GM19372 (cell line): ENCODE measurements at regions not wholly inside any gene's neighbourhood (a gene's known extent, or its start where the extent isn't known, plus 50 kb on each side); places are given as distances from the start of the nearest gene placed in this dataset.

Source experiments
- ATAC-seq: cut with Tn5 transposase; IDR thresholded peaks from one replicate; pipeline ENCODE4 v1.9.1; 2021; ENCODE audit warnings: mild to moderate bottlenecking, low read depth, moderate library complexity; ENCODE audit not compliant: unreplicated experiment

GRCh38 chr5:109944461-109944860 lies 254.7 kb downstream of the MAN2A1 start:
- ATAC-seq = no peak

DNA sequence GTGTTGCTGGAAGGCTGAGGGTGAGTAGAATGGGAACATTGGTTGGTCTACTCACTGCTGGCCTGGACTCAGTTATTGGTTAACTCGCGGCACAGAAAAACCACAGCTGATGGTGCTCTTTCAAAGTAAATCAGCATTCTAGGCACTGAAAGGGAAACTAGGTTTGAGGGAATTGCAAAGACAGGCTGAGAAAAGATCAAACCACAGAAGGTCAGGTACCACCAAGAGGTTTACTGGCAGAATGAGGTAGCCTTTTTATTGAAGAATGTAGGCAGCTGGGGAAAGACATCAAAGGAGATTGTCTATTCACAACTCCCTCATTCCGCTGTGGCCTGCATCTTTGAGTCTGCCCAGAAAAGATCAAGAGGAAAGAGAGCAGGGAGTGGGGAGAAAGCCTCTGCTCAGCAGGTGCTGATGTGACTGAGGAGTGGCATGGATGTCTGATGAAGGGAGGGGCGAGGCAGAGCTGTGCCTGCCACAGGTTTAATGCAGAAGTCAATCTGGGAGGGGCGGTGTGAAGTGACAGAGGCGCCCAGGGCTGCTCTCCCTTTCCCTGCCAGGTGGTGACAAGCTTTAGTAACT lies 255.5 kb downstream of the MAN2A1 start:
- no peak for ATAC-seq

DNA sequence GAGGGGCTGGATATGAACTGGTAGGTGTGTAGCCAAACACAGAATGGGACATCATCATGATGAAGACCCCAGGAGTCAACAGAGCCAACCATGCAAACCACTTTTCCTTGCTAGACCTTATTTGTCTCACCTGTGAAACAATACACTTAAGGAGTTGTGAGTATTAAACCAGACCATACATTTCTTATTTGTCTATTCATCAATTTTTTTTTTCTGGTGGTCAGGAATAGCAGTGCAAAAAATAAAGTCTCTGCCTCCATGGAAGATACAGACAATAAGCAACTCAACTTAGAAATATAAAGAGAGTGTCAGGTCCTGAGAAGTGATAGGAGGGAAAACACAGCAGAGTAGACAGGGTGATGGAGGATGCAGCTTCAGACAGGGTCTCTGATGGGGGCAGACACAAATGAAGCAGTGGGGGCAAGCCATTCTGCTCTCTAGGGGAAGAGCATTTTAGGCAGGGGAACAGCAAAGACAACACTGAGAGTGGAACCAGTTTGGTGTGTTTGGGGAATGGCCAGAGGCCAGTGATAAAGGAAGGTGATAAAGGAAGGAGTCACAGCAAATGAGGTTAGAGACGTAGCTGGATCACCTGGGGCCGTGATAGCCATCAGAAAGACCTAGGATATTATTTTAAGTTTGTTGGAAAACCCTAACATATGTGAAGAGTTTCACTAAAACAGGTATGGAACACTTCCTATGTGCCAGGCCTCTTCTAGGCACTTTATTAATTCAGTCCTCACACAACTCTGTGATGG lies 256.2 kb downstream of the MAN2A1 start:
- ATAC-seq = no peak

- ATAC-seq = no peak
Measured at GRCh38 chr5:109946610-109947009, 256.9 kb downstream of the MAN2A1 start.

- no peak for ATAC-seq
Measured at GRCh38 chr5:109947667-109948066, 257.9 kb downstream of the MAN2A1 start.

- ATAC-seq = no peak
Measured at GRCh38 chr5:109950634-109951033, 260.9 kb downstream of the MAN2A1 start.

DNA sequence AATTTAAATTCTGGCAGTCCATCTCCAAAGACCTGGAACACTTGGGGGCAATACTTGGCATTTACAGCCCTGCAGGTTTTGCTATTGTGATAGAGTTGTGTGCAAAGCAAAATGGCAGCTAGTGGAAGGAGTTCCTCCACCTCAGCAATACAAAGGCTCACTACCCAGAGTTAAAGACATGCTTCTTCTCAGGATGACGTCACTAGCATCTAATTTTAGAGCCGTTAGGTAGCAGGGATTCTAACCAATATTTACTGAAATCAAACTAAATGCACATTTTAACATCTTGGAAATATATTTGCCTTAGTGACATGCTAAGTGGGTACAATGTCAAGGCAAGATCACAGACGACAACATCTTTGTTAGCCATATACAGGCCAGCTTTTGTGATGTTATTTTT lies 261.6 kb downstream of the MAN2A1 start:
- ATAC-seq = no peak

GRCh38 chr5:109951758-109952157 lies 262.0 kb downstream of the MAN2A1 start:
- ATAC-seq = no peak

DNA sequence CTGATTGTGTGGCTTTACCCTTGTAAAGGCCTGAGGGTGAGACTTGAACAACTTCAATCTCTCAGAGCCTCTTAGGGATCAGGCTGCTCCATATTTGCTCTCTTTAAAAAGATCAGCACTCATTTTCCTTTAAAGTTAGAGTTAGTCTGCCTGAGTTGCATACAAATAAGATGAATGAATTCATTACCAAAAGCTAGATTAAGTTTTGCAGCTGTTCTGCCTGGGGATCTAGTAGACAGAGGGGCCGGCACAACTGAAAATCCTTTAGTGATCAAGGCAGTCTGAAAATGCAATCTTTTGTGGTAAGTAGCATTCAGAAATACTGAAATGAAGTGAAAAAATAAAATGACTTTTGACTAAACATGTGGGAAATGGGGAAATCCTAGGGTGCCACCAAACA lies 264.0 kb downstream of the MAN2A1 start:
- no peak for ATAC-seq

DNA sequence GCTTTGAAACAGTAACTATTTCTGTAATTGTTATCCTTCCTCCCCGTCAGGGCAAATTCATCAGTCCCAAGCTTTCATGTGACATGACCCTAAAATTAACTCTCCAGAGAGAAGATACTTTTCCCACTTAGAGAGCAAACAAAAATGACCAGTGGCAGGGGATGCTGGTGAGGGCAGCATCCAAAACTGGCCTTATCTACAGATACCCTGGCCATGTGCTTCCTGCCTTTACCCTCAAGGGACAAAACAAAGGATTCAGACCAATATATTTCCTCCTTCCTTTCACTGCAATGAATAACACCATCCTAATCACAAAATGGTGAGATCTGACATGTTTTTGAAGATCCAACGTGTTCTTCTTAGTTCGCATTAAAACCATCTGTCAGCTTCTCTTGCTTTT lies 267.2 kb downstream of the MAN2A1 start:
- no peak for ATAC-seq

- no peak for ATAC-seq
Measured at GRCh38 chr5:109958082-109958481, 268.4 kb downstream of the MAN2A1 start.

DNA sequence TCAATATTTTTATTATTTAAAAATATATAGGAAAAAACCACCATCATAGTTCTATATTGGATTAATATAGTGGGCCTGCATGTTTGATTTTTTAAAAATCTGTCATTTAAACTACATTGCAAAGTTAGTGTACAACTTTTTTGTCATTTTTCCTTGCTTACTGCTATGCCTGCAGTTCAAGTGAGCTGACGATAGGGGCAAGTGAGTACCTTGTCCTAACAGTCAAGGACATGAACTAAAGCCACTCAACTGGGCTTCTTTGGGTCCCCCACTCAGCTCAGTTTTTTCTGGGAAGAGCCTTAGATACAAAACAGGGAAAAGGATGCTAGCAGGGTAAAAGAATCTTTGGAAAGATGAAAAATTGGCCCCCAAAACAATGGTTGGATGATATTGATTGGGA lies 269.9 kb downstream of the MAN2A1 start:
- no peak for ATAC-seq

- ATAC-seq = no peak
Measured at GRCh38 chr5:109961751-109962150, 272.0 kb downstream of the MAN2A1 start.

- ATAC-seq = no peak
Measured at GRCh38 chr5:109962882-109963603, 273.3 kb downstream of the MAN2A1 start.

GRCh38 chr5:109964136-109964535 lies 274.4 kb downstream of the MAN2A1 start:
- no peak for ATAC-seq

GRCh38 chr5:109965634-109966033 lies 275.9 kb downstream of the MAN2A1 start:
- no peak for ATAC-seq

- no peak for ATAC-seq
Measured at GRCh38 chr5:109971968-109972367, 282.2 kb downstream of the MAN2A1 start.

- ATAC-seq = no peak
Measured at GRCh38 chr5:109981979-109982378, 292.3 kb downstream of the MAN2A1 start.

GRCh38 chr5:109982966-109983534 lies 293.3 kb downstream of the MAN2A1 start:
- ATAC-seq = no peak

DNA sequence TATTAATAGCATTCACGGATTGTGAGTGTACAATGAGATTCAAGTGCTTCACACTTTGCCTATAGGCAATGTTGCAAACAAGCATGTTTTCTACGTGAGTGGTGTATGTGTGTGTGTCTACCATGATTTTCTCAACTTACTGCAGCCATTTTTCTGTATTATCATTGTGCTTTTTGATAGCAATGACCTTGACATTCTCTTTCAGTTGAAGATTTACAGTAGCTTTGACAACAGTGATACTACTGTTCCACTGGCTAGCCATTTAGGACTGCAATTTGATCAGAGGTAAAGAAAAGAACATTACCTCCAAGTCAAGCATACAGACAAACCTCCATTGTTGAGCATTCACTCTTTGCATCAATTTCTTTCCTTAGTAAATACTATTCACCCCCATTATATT lies 297.0 kb downstream of the MAN2A1 start:
- ATAC-seq = no peak

DNA sequence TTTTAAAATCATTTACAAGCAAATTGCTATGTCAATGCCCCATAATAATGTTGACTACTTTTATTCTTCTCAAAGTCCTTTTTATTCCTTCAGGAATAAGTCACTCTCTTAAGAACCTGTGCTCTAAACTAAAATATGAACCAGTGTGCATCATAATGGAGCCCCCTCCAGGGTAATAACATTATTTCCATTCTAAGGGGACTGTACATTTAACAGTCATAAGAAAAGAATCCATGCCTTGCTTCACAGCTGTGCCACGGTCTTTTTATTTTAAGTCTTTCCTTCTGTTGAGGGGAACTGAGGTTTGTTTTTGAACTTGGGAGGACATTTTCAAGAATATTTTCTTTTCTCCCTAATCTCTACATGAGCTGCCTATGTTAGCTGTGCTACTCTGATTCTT lies 297.6 kb downstream of the MAN2A1 start:
- ATAC-seq = no peak
